ENCODE measurements at regions not wholly inside any gene's neighbourhood (a gene's known extent, or its start where the extent isn't known, plus 50 kb on each side); places are given as distances from the start of the nearest gene placed in this dataset.

GRCh38 chr7:22665923-22666322 is 61.1 kb upstream of the IL6 start:
- Mint-ChIP-seq H3K4me3 (no peak overlapping the region), H3K27ac (no peak overlapping the region), H3K4me1 (ENCODE audit: low read depth) (peaks cover 41% of the 10 kb centered on the region), H3K36me3 (ENCODE audit: low read depth) (peaks cover 9% of the 10 kb centered on the region), H3K9me3 (ENCODE audit: insufficient read depth) (no peaks in the 10 kb centered on the region), H3K27me3 (ENCODE audit: low read depth) (peaks cover 21% of the 10 kb centered on the region)
- DNase-seq (peak; percentile 60), ATAC-seq (peak; percentile 33)
- ChIA-PET CTCF (no interaction called here), POLR2A (interaction anchor here (1.2 kb wide), 1 partner anchor 15 kb away, joined by 3 read pairs; no protein-coding TSS in a partner anchor)

- CTCF ChIA-PET: no interaction called here
- H3K4me1 Mint-ChIP-seq (ENCODE audit: low read depth): peaks cover 41% of the 10 kb centered on the region
- H3K4me3 Mint-ChIP-seq: no peak overlapping the region
- peaks cover 27% of the 10 kb centered on the region for H3K27me3 Mint-ChIP-seq (ENCODE audit: low read depth)
- ATAC-seq: no peak
- DNase-seq: no peak
- POLR2A ChIA-PET: interaction anchor here (1.2 kb wide), 1 partner anchor 16 kb away, joined by 3 read pairs; no protein-coding TSS in a partner anchor
- peaks cover 9% of the 10 kb centered on the region for H3K36me3 Mint-ChIP-seq (ENCODE audit: low read depth)
- no peaks in the 10 kb centered on the region for H3K9me3 Mint-ChIP-seq (ENCODE audit: insufficient read depth)
- H3K27ac Mint-ChIP-seq: no peak overlapping the region
These were observed 61.8 kb upstream of the IL6 start for GRCh38 chr7:22664988-22665798.

GRCh38 chr7:22663721-22664120 is 63.3 kb upstream of the IL6 start:
- ChIA-PET POLR2A (no interaction called here), CTCF (interaction anchor here (1.7 kb wide), 1 partner anchor 63 kb away, joined by 8 read pairs; the partner anchor contains the start of gene IL6)
- peaks cover 34% of the 10 kb centered on the region for H3K27me3 Mint-ChIP-seq (ENCODE audit: low read depth)
- H3K9me3 Mint-ChIP-seq (ENCODE audit: insufficient read depth): no peaks in the 10 kb centered on the region
- ATAC-seq (no peak), DNase-seq (no peak)
- H3K36me3 Mint-ChIP-seq (ENCODE audit: low read depth): peaks cover 9% of the 10 kb centered on the region
- no peak overlapping the region for H3K27ac Mint-ChIP-seq
- no peak overlapping the region for H3K4me3 Mint-ChIP-seq
- H3K4me1 Mint-ChIP-seq (ENCODE audit: low read depth): peaks cover 41% of the 10 kb centered on the region

- H3K4me1 Mint-ChIP-seq (ENCODE audit: low read depth): peaks cover 41% of the 10 kb centered on the region
- no peak overlapping the region for H3K27ac Mint-ChIP-seq
- peaks cover 37% of the 10 kb centered on the region for H3K27me3 Mint-ChIP-seq (ENCODE audit: low read depth)
- ATAC-seq (no peak), DNase-seq (no peak)
- ChIA-PET POLR2A (no interaction called here), CTCF (interaction anchor here (1.6 to 1.7 kb wide), 2 partner anchors 63 to 65 kb away, joined by 3 to 8 read pairs; partner anchors contain the start of gene IL6)
- no peak overlapping the region for H3K4me3 Mint-ChIP-seq
- H3K9me3 Mint-ChIP-seq (ENCODE audit: insufficient read depth): no peaks in the 10 kb centered on the region
- peaks cover 7% of the 10 kb centered on the region for H3K36me3 Mint-ChIP-seq (ENCODE audit: low read depth)
These were observed 63.7 kb upstream of the IL6 start for GRCh38 chr7:22663357-22663718.

- ATAC-seq (no peak), DNase-seq (no peak)
- Mint-ChIP-seq H3K9me3 (ENCODE audit: insufficient read depth) (no peaks in the 10 kb centered on the region), H3K4me3 (no peak overlapping the region), H3K36me3 (ENCODE audit: low read depth) (peaks cover 7% of the 10 kb centered on the region), H3K27ac (no peak overlapping the region), H3K27me3 (ENCODE audit: low read depth) (peaks cover 38% of the 10 kb centered on the region), H3K4me1 (ENCODE audit: low read depth) (peaks cover 42% of the 10 kb centered on the region)
- CTCF ChIA-PET: interaction anchor here (1.6 to 1.7 kb wide), 2 partner anchors 64 to 66 kb away, joined by 3 to 8 read pairs; partner anchors contain the start of gene IL6
- POLR2A ChIA-PET: no interaction called here
These were observed 64.2 kb upstream of the IL6 start for GRCh38 chr7:22662556-22663356.

- H3K9me3 Mint-ChIP-seq (ENCODE audit: insufficient read depth): no peaks in the 10 kb centered on the region
- ChIA-PET CTCF (interaction anchor here (1.6 to 1.7 kb wide), 2 partner anchors 64 to 66 kb away, joined by 3 to 8 read pairs; partner anchors contain the start of gene IL6), POLR2A (no interaction called here)
- no peak overlapping the region for H3K27ac Mint-ChIP-seq
- ATAC-seq (no peak), DNase-seq (no peak)
- peaks cover 7% of the 10 kb centered on the region for H3K36me3 Mint-ChIP-seq (ENCODE audit: low read depth)
- peaks cover 39% of the 10 kb centered on the region for H3K4me1 Mint-ChIP-seq (ENCODE audit: low read depth)
- no peak overlapping the region for H3K4me3 Mint-ChIP-seq
- peaks cover 42% of the 10 kb centered on the region for H3K27me3 Mint-ChIP-seq (ENCODE audit: low read depth)
These were observed 65.0 kb upstream of the IL6 start for GRCh38 chr7:22662036-22662435.

- Mint-ChIP-seq H3K27me3 (ENCODE audit: low read depth) (peaks cover 42% of the 10 kb centered on the region), H3K27ac (no peak overlapping the region), H3K36me3 (ENCODE audit: low read depth) (peaks cover 1% of the 10 kb centered on the region), H3K4me3 (no peak overlapping the region), H3K4me1 (ENCODE audit: low read depth) (peaks cover 27% of the 10 kb centered on the region), H3K9me3 (ENCODE audit: insufficient read depth) (no peaks in the 10 kb centered on the region)
- ATAC-seq: no peak
- POLR2A ChIA-PET: no interaction called here
- no peak for DNase-seq
- CTCF ChIA-PET: interaction anchor here (0.9 to 1.5 kb wide), 6 partner anchors 12 to 100 kb away, joined by 3 to 7 read pairs (median 6); partner anchors contain the start of gene IL6
These were observed 66.3 kb upstream of the IL6 start for GRCh38 chr7:22660732-22661131.

GRCh38 chr7:22660293-22660692 is 66.7 kb upstream of the IL6 start:
- H3K27ac Mint-ChIP-seq: no peak overlapping the region
- DNase-seq: no peak
- ChIA-PET POLR2A (no interaction called here), CTCF (interaction anchor here (0.9 to 1.5 kb wide), 5 partner anchors 12 to 100 kb away, joined by 3 to 7 read pairs (median 5); partner anchors contain the start of gene IL6)
- peaks cover 42% of the 10 kb centered on the region for H3K27me3 Mint-ChIP-seq (ENCODE audit: low read depth)
- no peaks in the 10 kb centered on the region for H3K9me3 Mint-ChIP-seq (ENCODE audit: insufficient read depth)
- peaks cover 23% of the 10 kb centered on the region for H3K4me1 Mint-ChIP-seq (ENCODE audit: low read depth)
- no peak for ATAC-seq
- no peaks in the 10 kb centered on the region for H3K36me3 Mint-ChIP-seq (ENCODE audit: low read depth)
- no peak overlapping the region for H3K4me3 Mint-ChIP-seq

GRCh38 chr7:22659741-22660140 is 67.3 kb upstream of the IL6 start:
- Mint-ChIP-seq H3K36me3 (ENCODE audit: low read depth) (no peaks in the 10 kb centered on the region), H3K4me3 (no peak overlapping the region), H3K27me3 (ENCODE audit: low read depth) (peaks cover 44% of the 10 kb centered on the region), H3K9me3 (ENCODE audit: insufficient read depth) (no peaks in the 10 kb centered on the region), H3K4me1 (ENCODE audit: low read depth) (peaks cover 23% of the 10 kb centered on the region), H3K27ac (no peak overlapping the region)
- ChIA-PET CTCF (interaction anchor here (1.5 kb wide), 2 partner anchors 19 to 67 kb away, joined by 7 read pairs; partner anchors contain the start of gene IL6), POLR2A (no interaction called here)
- ATAC-seq (no peak), DNase-seq (no peak)

- no peak for ATAC-seq
- H3K4me1 Mint-ChIP-seq (ENCODE audit: low read depth): peaks cover 23% of the 10 kb centered on the region
- H3K27ac Mint-ChIP-seq: no peak overlapping the region
- no peak for DNase-seq
- H3K9me3 Mint-ChIP-seq (ENCODE audit: insufficient read depth): no peaks in the 10 kb centered on the region
- no peaks in the 10 kb centered on the region for H3K36me3 Mint-ChIP-seq (ENCODE audit: low read depth)
- peaks cover 47% of the 10 kb centered on the region for H3K27me3 Mint-ChIP-seq (ENCODE audit: low read depth)
- CTCF ChIA-PET: interaction anchor here (0.7 to 0.8 kb wide), 3 partner anchors 14 to 69 kb away, joined by 3 to 4 read pairs (median 4); partner anchors contain the start of gene IL6
- no peak overlapping the region for H3K4me3 Mint-ChIP-seq
- POLR2A ChIA-PET: no interaction called here
These were observed 69.0 kb upstream of the IL6 start for GRCh38 chr7:22658031-22658430.

- no peaks in the 10 kb centered on the region for H3K36me3 Mint-ChIP-seq (ENCODE audit: low read depth)
- H3K27me3 Mint-ChIP-seq (ENCODE audit: low read depth): peaks cover 46% of the 10 kb centered on the region
- H3K27ac Mint-ChIP-seq: no peak overlapping the region
- H3K4me1 Mint-ChIP-seq (ENCODE audit: low read depth): peaks cover 18% of the 10 kb centered on the region
- POLR2A ChIA-PET: no interaction called here
- H3K4me3 Mint-ChIP-seq: no peak overlapping the region
- ATAC-seq (no peak), DNase-seq (peak; percentile 33)
- CTCF ChIA-PET: no interaction called here
- H3K9me3 Mint-ChIP-seq (ENCODE audit: insufficient read depth): no peaks in the 10 kb centered on the region
These were observed 69.5 kb upstream of the IL6 start for GRCh38 chr7:22657479-22657878.

- POLR2A ChIA-PET: no interaction called here
- Mint-ChIP-seq H3K27me3 (ENCODE audit: low read depth) (peaks cover 44% of the 10 kb centered on the region), H3K4me3 (no peak overlapping the region), H3K36me3 (ENCODE audit: low read depth) (no peaks in the 10 kb centered on the region), H3K9me3 (ENCODE audit: insufficient read depth) (no peaks in the 10 kb centered on the region), H3K27ac (no peak overlapping the region), H3K4me1 (ENCODE audit: low read depth) (peaks cover 16% of the 10 kb centered on the region)
- no peak for ATAC-seq
- DNase-seq: no peak
- CTCF ChIA-PET: interaction anchor here (1.3 kb wide), 1 partner anchor 72 kb away, joined by 6 read pairs; no protein-coding TSS in a partner anchor
These were observed 71.2 kb upstream of the IL6 start for GRCh38 chr7:22655781-22656180.
